Epithelial cell of esophagus (primary cell): ENCODE measurements at regions not wholly inside any gene's neighbourhood (a gene's known extent, or its start where the extent isn't known, plus 50 kb on each side); places are given as distances from the start of the nearest gene placed in this dataset.
"Not testable (repeated sequence)": the region's sequence is repeated elsewhere in the genome, so short reads cannot be mapped to it uniquely, and the experiment has no call there.

Source experiments
- DNase-seq: peaks from one replicate; pipeline ENCODE4 v3.0.0; 2010; ENCODE audit warnings: low read depth
- H3K4me3 ChIP-seq: 2 replicates; pipeline ENCODE4 v1.5.1; 2011; ENCODE audit warnings: mild to moderate bottlenecking, low read length, control low read depth
- CTCF ChIP-seq: IDR thresholded peaks from 2 replicates; pipeline ENCODE4 v1.5.1; 2011; ENCODE audit warnings: low read depth, mild to moderate bottlenecking, low read length, control low read depth, inconsistent platforms; ENCODE audit not compliant: insufficient read depth; ENCODE audit errors: missing control alignments

DNA sequence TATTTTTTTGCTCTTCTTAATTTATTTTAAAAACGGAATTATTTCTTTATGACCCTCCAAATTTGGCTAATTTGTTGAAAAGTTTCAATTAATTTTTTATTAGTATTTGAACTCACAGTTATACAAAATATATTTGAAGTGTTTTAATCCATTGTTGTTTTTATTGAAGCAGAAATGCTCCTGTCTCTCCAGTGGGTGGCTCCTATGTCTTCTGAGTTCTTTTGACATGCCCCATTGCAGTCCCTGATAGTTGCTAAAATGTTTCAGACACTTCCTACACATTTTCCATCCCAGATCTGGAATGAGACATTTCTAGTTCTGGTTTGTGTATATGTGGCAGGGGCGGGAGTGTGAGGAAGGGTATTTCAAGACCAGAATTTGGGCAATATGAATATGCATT lies 579.4 kb upstream of the PRR20A start:
- TF ChIP-seq CTCF: peak; percentile 64
- H3K4me3 ChIP-seq: no peak overlapping the region
- peak; percentile 54 for DNase-seq

- TF ChIP-seq CTCF: no peak
- peak; percentile 47 for DNase-seq
- no peak overlapping the region for H3K4me3 ChIP-seq
These were observed 577.1 kb upstream of the PRR20A start for GRCh38 chr13:56563663-56564062.

DNA sequence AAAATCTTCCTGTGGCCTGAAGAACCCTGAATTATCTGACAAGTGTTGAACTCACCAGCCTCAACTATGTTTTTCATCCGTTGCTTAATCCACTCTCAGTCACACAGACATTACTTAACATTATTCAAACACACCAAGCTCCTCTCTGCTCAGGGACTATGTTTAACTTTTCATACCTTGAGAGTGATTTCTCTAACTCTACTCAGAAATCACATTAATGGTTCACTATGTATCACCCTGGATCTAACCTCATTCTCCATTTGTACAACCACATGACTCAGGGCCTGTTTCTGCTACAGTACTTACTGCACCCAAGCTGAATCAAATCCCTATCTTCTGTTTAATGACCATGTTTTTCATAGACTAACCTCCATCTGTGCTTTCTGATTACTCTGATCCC lies 553.7 kb upstream of the PRR20A start:
- DNase-seq: no peak
- no peak for TF ChIP-seq CTCF
- no peak overlapping the region for H3K4me3 ChIP-seq

DNA sequence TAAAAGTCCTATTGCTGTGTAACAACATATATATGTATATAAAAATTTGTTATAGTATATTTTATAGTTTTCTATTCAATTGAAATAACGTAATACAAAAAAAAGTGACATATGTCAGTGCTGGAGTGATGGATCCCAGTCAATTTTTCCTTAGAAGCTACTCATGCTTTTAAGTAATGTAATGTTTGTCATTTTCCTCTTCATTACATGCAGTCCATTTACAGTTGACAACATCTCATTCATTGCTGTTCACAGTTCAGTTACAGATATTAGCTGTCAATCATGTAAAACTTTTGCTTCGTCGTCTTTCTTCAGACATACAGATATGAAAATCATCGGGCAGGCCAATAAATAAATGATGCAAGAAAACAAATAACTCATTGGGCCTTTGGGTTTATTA lies 525.1 kb upstream of the PRR20A start:
- no peak overlapping the region for H3K4me3 ChIP-seq
- no peak for DNase-seq
- TF ChIP-seq CTCF: no peak

- no peak overlapping the region for H3K4me3 ChIP-seq
- no peak for TF ChIP-seq CTCF
- no peak for DNase-seq
These were observed 517.9 kb upstream of the PRR20A start for GRCh38 chr13:56622840-56623239.

DNA sequence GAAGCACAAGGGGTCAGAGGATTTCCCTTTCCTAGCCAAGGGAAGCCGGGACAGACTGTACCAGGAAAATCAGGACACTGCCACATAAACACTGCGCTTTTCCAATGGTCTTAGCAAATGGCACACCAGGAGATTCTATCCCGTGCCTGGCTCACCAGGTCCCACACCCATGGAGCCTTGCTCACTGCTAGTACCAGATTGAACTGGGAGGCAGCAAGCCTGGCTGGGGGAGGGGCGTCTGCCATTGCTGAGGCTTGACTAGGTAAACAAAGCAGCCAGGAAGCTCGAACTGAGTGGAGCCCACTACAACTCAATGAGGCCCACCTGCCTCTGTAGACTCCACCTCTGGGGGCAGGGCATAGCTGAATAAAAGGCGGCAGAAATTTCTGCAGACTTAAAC lies 511.8 kb upstream of the PRR20A start:
- not testable (repeated sequence) for DNase-seq, H3K4me3 ChIP-seq

DNA sequence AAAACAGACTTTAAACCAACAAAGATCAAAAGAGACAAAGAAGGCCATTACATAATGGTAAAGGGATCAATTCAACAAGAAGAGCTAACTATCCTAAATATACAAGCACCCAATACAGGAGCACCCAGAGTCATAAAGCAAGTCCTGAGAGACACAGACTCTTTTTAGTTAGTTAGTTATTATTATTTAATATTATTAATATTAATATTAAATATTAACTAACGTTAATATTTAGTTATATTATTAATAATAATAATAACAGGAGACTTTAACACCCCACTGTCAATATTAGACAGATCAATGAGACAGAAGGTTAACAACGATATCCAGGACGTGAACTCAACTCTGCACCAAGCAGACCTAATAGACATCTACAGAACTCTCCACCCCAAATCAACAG lies 509.7 kb upstream of the PRR20A start:
- not testable (repeated sequence) for H3K4me3 ChIP-seq, DNase-seq

- DNase-seq: no peak
- TF ChIP-seq CTCF: no peak
These were observed 487.7 kb upstream of the PRR20A start for GRCh38 chr13:56653043-56653442.

More at GRCh38 chr13:56653043-56653442, 487.7 kb upstream of the PRR20A start:
- no peak overlapping the region for H3K4me3 ChIP-seq
